ENCODE measurements at regions not wholly inside any gene's neighbourhood (a gene's known extent, or its start where the extent isn't known, plus 50 kb on each side); places are given as distances from the start of the nearest gene placed in this dataset.
"Not testable (repeated sequence)": the region's sequence is repeated elsewhere in the genome, so short reads cannot be mapped to it uniquely, and the experiment has no call there.

DNA sequence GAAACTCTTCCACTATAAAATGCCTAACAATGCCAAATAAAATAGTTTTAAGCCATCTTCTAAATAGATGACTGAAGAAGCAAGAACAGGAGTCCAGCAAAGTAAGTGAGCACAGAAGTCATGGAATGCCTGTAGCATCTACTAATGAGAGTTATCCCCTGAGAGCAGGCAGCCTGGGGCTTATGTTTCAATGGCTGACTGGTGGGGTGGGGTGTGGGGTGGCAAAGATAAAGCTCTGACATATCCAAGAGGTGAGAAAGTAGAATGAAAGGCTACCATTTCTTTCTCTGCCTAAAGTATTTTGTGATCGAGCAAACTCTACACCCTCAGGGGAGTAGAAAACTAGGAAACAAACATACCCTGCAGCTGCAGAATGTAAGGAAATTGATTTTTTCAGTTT lies 348.8 kb downstream of the TFAP2B start:
- no peak overlapping the region for H3K27ac Mint-ChIP-seq
- no peaks in the 10 kb centered on the region for H3K4me1 ChIP-seq (ENCODE audit: insufficient read depth, low read length)
- no peak overlapping the region for H3K4me3 Mint-ChIP-seq
- H3K4me1 Mint-ChIP-seq (ENCODE audit: low read depth), result no peaks in the 10 kb centered on the region
- H3K27ac ChIP-seq (ENCODE audit: low read depth in 1 of 2, low read length in 2 of 2), result no peak overlapping the region
- no peaks in the 10 kb centered on the region for H3K36me3 Mint-ChIP-seq (ENCODE audit: low read depth)
- H3K9me3 Mint-ChIP-seq, result peaks cover 2% of the 10 kb centered on the region
- peaks cover 0 to 4% of the 10 kb centered on the region in 2 experiments for H3K9me3 ChIP-seq (ENCODE audit: control insufficient read depth in 1 of 2, insufficient read depth in 1 of 2, low read length in 2 of 2)
- no peaks in the 10 kb centered on the region for H3K36me3 ChIP-seq (ENCODE audit: insufficient read depth, low read length)
- no peak for ATAC-seq (ENCODE audit: poor library complexity)
- TF ChIP-seq, protein P1, sequence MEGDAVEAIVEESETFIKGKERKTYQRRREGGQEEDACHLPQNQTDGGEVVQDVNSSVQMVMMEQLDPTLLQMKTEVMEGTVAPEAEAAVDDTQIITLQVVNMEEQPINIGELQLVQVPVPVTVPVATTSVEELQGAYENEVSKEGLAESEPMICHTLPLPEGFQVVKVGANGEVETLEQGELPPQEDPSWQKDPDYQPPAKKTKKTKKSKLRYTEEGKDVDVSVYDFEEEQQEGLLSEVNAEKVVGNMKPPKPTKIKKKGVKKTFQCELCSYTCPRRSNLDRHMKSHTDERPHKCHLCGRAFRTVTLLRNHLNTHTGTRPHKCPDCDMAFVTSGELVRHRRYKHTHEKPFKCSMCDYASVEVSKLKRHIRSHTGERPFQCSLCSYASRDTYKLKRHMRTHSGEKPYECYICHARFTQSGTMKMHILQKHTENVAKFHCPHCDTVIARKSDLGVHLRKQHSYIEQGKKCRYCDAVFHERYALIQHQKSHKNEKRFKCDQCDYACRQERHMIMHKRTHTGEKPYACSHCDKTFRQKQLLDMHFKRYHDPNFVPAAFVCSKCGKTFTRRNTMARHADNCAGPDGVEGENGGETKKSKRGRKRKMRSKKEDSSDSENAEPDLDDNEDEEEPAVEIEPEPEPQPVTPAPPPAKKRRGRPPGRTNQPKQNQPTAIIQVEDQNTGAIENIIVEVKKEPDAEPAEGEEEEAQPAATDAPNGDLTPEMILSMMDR (IDR thresholded peaks at IDR 0.05), result no peak
- DNase-seq, result no peak
- POLR2A ChIA-PET, result no interaction called here
- intact Hi-C loops (cut with DNase I, micrococcal nuclease), result no loop called here
- CTCF ChIA-PET, result no interaction called here
- no peaks in the 10 kb centered on the region for H3K27me3 Mint-ChIP-seq
- H3K27me3 ChIP-seq (ENCODE audit: control insufficient read depth in 1 of 2, insufficient read depth in 2 of 2, low read length in 2 of 2), result no peaks in the 10 kb centered on the region
- H3K4me3 ChIP-seq (ENCODE audit: low read length), result no peak overlapping the region

DNA sequence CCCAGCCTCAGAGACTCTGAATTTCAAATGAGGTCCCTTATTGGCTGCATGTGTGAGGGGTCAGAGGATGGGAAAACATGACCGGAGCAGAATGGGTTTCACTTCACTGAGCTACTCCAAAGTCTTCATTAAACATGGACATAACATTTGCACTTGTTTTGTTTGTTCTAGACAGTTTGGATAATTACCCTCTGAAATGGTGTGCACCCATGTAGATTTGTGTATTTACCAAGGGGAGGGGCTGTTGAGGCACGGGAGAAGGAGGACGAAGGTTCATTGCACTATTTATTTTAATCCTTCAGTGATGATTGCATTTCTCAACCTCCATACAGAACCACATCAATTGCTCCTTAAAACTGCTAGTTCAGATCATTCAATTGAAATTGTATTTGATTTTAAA lies 364.2 kb downstream of the TFAP2B start:
- H3K4me1 Mint-ChIP-seq (ENCODE audit: low read depth), result no peaks in the 10 kb centered on the region
- no peak overlapping the region for H3K27ac Mint-ChIP-seq
- POLR2A ChIA-PET, result no interaction called here
- no peaks in the 10 kb centered on the region for H3K27me3 ChIP-seq (ENCODE audit: control insufficient read depth in 1 of 2, insufficient read depth in 2 of 2, low read length in 2 of 2)
- no peaks in the 10 kb centered on the region for H3K36me3 ChIP-seq (ENCODE audit: insufficient read depth, low read length)
- TF ChIP-seq, protein P1 (IDR thresholded peaks at IDR 0.05), result no peak
- no peak for ATAC-seq (ENCODE audit: poor library complexity)
- intact Hi-C loops (cut with DNase I, micrococcal nuclease), result no loop called here
- H3K4me3 Mint-ChIP-seq, result no peak overlapping the region
- peaks cover 6% of the 10 kb centered on the region for H3K9me3 Mint-ChIP-seq
- no peaks in the 10 kb centered on the region for H3K36me3 Mint-ChIP-seq (ENCODE audit: low read depth)
- no peaks in the 10 kb centered on the region for H3K4me1 ChIP-seq (ENCODE audit: insufficient read depth, low read length)
- H3K9me3 ChIP-seq (ENCODE audit: control insufficient read depth in 1 of 2, insufficient read depth in 1 of 2, low read length in 2 of 2), result peaks cover 0 to 5% of the 10 kb centered on the region in 2 experiments
- CTCF ChIA-PET, result no interaction called here
- H3K4me3 ChIP-seq (ENCODE audit: low read length), result no peak overlapping the region
- no peak overlapping the region for H3K27ac ChIP-seq (ENCODE audit: low read depth in 1 of 2, low read length in 2 of 2)
- DNase-seq, result no peak
- H3K27me3 Mint-ChIP-seq, result no peaks in the 10 kb centered on the region

DNA sequence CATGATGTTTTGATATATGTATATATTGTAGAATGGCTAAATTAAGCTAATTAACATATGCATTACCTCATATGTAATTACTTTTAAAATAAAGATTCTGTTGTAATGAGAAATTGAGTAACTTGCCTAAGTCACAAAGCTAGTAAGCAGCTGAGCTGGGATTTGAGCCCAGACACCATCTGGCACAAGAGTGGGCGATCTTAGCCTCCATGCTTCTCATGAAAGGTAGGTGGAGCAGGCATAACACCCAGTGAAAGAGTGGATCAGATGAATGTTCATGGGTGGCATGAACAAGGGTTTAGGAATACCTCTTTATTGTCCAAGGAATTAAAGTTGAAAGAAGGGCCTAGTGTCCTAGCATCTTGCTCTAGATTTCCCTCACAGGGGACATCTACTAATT lies 365.4 kb downstream of the TFAP2B start:
- H3K27ac Mint-ChIP-seq, result no peak overlapping the region
- no peaks in the 10 kb centered on the region for H3K27me3 ChIP-seq (ENCODE audit: control insufficient read depth in 1 of 2, insufficient read depth in 2 of 2, low read length in 2 of 2)
- H3K27me3 Mint-ChIP-seq, result no peaks in the 10 kb centered on the region
- H3K4me3 Mint-ChIP-seq, result no peak overlapping the region
- no peaks in the 10 kb centered on the region for H3K4me1 ChIP-seq (ENCODE audit: insufficient read depth, low read length)
- TF ChIP-seq, protein P1 (IDR thresholded peaks at IDR 0.05), result no peak
- DNase-seq, result no peak
- peaks cover 6% of the 10 kb centered on the region for H3K9me3 Mint-ChIP-seq
- no peaks in the 10 kb centered on the region for H3K36me3 Mint-ChIP-seq (ENCODE audit: low read depth)
- peaks cover 0 to 5% of the 10 kb centered on the region in 2 experiments for H3K9me3 ChIP-seq (ENCODE audit: control insufficient read depth in 1 of 2, insufficient read depth in 1 of 2, low read length in 2 of 2)
- ATAC-seq (ENCODE audit: poor library complexity), result no peak
- no peak overlapping the region for H3K27ac ChIP-seq (ENCODE audit: low read depth in 1 of 2, low read length in 2 of 2)
- no peaks in the 10 kb centered on the region for H3K36me3 ChIP-seq (ENCODE audit: insufficient read depth, low read length)
- intact Hi-C loops (cut with DNase I, micrococcal nuclease), result no loop called here
- H3K4me1 Mint-ChIP-seq (ENCODE audit: low read depth), result no peaks in the 10 kb centered on the region
- no peak overlapping the region for H3K4me3 ChIP-seq (ENCODE audit: low read length)
- ChIA-PET POLR2A (no interaction called here), CTCF (no interaction called here)

DNA sequence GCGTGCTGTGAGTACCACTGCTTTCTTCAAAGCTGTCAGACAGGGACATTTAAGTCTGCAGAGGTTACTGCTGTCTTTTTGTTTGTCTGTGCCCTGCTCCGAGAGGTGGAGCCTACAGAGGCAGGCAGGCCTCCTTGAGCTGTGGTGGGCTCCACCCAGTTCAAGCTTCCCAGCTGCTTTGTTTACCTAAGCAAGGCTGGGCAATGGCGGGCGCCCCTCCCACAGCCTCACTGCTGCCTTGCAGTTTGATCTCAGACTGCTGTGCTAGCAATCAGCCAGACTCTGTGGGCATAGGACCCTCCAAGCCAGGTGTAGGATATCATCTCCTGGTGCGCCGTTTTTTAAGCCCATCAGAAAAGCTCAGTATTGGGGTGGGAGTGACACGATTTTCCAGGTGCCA lies 374.5 kb downstream of the TFAP2B start:
- H3K9me3 ChIP-seq (ENCODE audit: control insufficient read depth in 1 of 2, insufficient read depth in 1 of 2, low read length in 2 of 2); H3K4me1 Mint-ChIP-seq (ENCODE audit: low read depth); H3K4me3 Mint-ChIP-seq; H3K27ac Mint-ChIP-seq; H3K27ac ChIP-seq (ENCODE audit: low read depth in 1 of 2, low read length in 2 of 2); intact Hi-C loops (cut with DNase I, micrococcal nuclease); H3K27me3 Mint-ChIP-seq; H3K4me1 ChIP-seq (ENCODE audit: insufficient read depth, low read length); POLR2A ChIA-PET; H3K4me3 ChIP-seq (ENCODE audit: low read length); CTCF ChIA-PET; H3K36me3 ChIP-seq (ENCODE audit: insufficient read depth, low read length); DNase-seq; H3K9me3 Mint-ChIP-seq; H3K27me3 ChIP-seq (ENCODE audit: control insufficient read depth in 1 of 2, insufficient read depth in 2 of 2, low read length in 2 of 2); H3K36me3 Mint-ChIP-seq (ENCODE audit: low read depth); ATAC-seq (ENCODE audit: poor library complexity): not testable (repeated sequence)

Measured in CD4-positive, alpha-beta T cell (primary cell).